T47D (cell line): ENCODE measurements at regions not wholly inside any gene's neighbourhood (a gene's known extent, or its start where the extent isn't known, plus 50 kb on each side); places are given as distances from the start of the nearest gene placed in this dataset.
"Not testable (repeated sequence)": the region's sequence is repeated elsewhere in the genome, so short reads cannot be mapped to it uniquely, and the experiment has no call there.

Experiments
- DNase-seq, 2 experiments: peaks; one replicate each; pipeline versions ENCODE4 v3.0.0 to v3.0.0-alpha.2; 2011 to 2012; ENCODE audit warnings: low read depth in 1 of 2, low spot score in 1 of 2
- JUND ChIP-seq: IDR thresholded peaks from 2 replicates; pipeline ENCODE4 v1.6.1; 2012; ENCODE audit warnings: low read depth
- in situ Hi-C: cut with HindIII; loops from 2 replicates; pipeline ENCODE4 v1.10.0; 2016; ENCODE audit warnings: low sequenced_read_pairs, low pct_unique_long_range_greater_than_20kb

GRCh38 chr15:60162251-60162967 lies 158.3 kb downstream of the FOXB1 start:
- in situ Hi-C loops, result no loop called here
- peak in 1 of 2 experiments; percentile 48 for DNase-seq
- no peak for TF ChIP-seq JUND

- in situ Hi-C loops, result no loop called here
- TF ChIP-seq JUND, result no peak
These were observed 158.9 kb downstream of the FOXB1 start for GRCh38 chr15:60162968-60163355.

GRCh38 chr15:60165111-60165510 lies 161.0 kb downstream of the FOXB1 start:
- TF ChIP-seq JUND, result no peak
- no peak for DNase-seq
- in situ Hi-C loops, result no loop called here

More at GRCh38 chr15:60162968-60163355, 158.9 kb downstream of the FOXB1 start:
- DNase-seq, result no peak

- in situ Hi-C loops, result no loop called here
- no peak for DNase-seq
- no peak for TF ChIP-seq JUND
These were observed 168.0 kb downstream of the FOXB1 start for GRCh38 chr15:60172143-60172542.

GRCh38 chr15:60179786-60180391 lies 175.8 kb downstream of the FOXB1 start:
- in situ Hi-C loops, result no loop called here
- peak in 1 of 2 experiments; percentile 60 for DNase-seq
- TF ChIP-seq JUND, result no peak

GRCh38 chr15:60181957-60182356 lies 177.8 kb downstream of the FOXB1 start:
- in situ Hi-C loops, DNase-seq: not testable (repeated sequence)

GRCh38 chr15:60183366-60183765 lies 179.3 kb downstream of the FOXB1 start:
- TF ChIP-seq JUND, result no peak
- DNase-seq, result no peak
- in situ Hi-C loops, result no loop called here

- no peak for TF ChIP-seq JUND
- in situ Hi-C loops, result no loop called here
- no peak for DNase-seq
These were observed 180.5 kb downstream of the FOXB1 start for GRCh38 chr15:60184579-60184978.

- TF ChIP-seq JUND, result no peak
- no peak for DNase-seq
- in situ Hi-C loops, result no loop called here
These were observed 186.9 kb downstream of the FOXB1 start for GRCh38 chr15:60191016-60191415.

- TF ChIP-seq JUND, result no peak
- in situ Hi-C loops, result no loop called here
These were observed 187.7 kb downstream of the FOXB1 start for GRCh38 chr15:60191821-60192220.

GRCh38 chr15:60195611-60196010 lies 191.5 kb downstream of the FOXB1 start:
- DNase-seq, result no peak
- no peak for TF ChIP-seq JUND
- in situ Hi-C loops, result no loop called here

More at GRCh38 chr15:60191821-60192220, 187.7 kb downstream of the FOXB1 start:
- no peak for DNase-seq

- TF ChIP-seq JUND, result no peak
- in situ Hi-C loops, result no loop called here
- DNase-seq, result no peak
These were observed 193.5 kb downstream of the ANXA2 start for GRCh38 chr15:60204131-60204885.

GRCh38 chr15:60208709-60209108 lies 189.1 kb downstream of the ANXA2 start:
- TF ChIP-seq JUND, result no peak
- in situ Hi-C loops, result no loop called here
- no peak for DNase-seq
